Endometrium (tissue), 2 donors: ENCODE measurements at regions not wholly inside any gene's neighbourhood (a gene's known extent, or its start where the extent isn't known, plus 50 kb on each side); places are given as distances from the start of the nearest gene placed in this dataset.

Experiments
- FAIRE-seq: peaks from 2 replicates; lab custom pipeline; 2012; peaks lifted over from hg19 to GRCh38; lab: Jason Lieb, UNC
- donor health status: control.
- donor health status: control.

GRCh38 chr10:59088912-59089573 lies 87.4 kb upstream of the PHYHIPL start:
- no peak for FAIRE-seq

- no peak for FAIRE-seq
Measured at GRCh38 chr10:59090817-59091622, 85.4 kb upstream of the PHYHIPL start.

- no peak for FAIRE-seq
Measured at GRCh38 chr10:59093461-59093860, 83.0 kb upstream of the PHYHIPL start.

GRCh38 chr10:59096631-59097030 lies 79.8 kb upstream of the PHYHIPL start:
- FAIRE-seq, result no peak

GRCh38 chr10:59098387-59098786 lies 78.1 kb upstream of the PHYHIPL start:
- no peak for FAIRE-seq

- FAIRE-seq, result peak; percentile 66
Measured at GRCh38 chr10:59098831-59099452, 77.5 kb upstream of the PHYHIPL start.

GRCh38 chr10:59099481-59099880 lies 77.0 kb upstream of the PHYHIPL start:
- FAIRE-seq, result no peak

- no peak for FAIRE-seq
Measured at GRCh38 chr10:59102394-59102793, 74.0 kb upstream of the PHYHIPL start.

- FAIRE-seq, result no peak
Measured at GRCh38 chr10:59104186-59104585, 72.3 kb upstream of the PHYHIPL start.

GRCh38 chr10:59106441-59106840 lies 70.0 kb upstream of the PHYHIPL start:
- no peak for FAIRE-seq

GRCh38 chr10:59107147-59107546 lies 69.3 kb upstream of the PHYHIPL start:
- FAIRE-seq, result no peak

- FAIRE-seq, result no peak
Measured at GRCh38 chr10:59108296-59108870, 68.1 kb upstream of the PHYHIPL start.

- FAIRE-seq, result no peak
Measured at GRCh38 chr10:59108886-59109288, 67.6 kb upstream of the PHYHIPL start.

- FAIRE-seq, result no peak
Measured at GRCh38 chr10:59109826-59110225, 66.6 kb upstream of the PHYHIPL start.

- FAIRE-seq, result no peak
Measured at GRCh38 chr10:59124187-59124586, 52.3 kb upstream of the PHYHIPL start.

GRCh38 chr10:59125666-59126065 lies 50.8 kb upstream of the PHYHIPL start:
- FAIRE-seq, result no peak

- no peak for FAIRE-seq
Measured at GRCh38 chr10:59126261-59126660, 50.2 kb upstream of the PHYHIPL start.
